HCT116 (cell line): ENCODE measurements at regions not wholly inside any gene's neighbourhood (a gene's known extent, or its start where the extent isn't known, plus 50 kb on each side); places are given as distances from the start of the nearest gene placed in this dataset.

Source experiments
- ATAC-seq: fragments of 200-7000 bp; cut with Tn5 transposase; 2 replicates; pipeline ENCODE4 v1.9.1; 2020; ENCODE audit warnings: mild to moderate bottlenecking, moderate library complexity
- BruUV-seq: library from RNA; stranded (reverse); fragments of 400-500 nt; replicated peaks from 2 replicates; lab custom pipeline; 2021; lab: Mats Ljungman, UMichigan
- CTCF ChIA-PET: fragments of 300-600 bp; sonication (Branson Sonifier 250); formaldehyde crosslinking; loops from one replicate; lab custom pipeline; 2021; ENCODE audit warnings: antibody characterized with exemption; lab: Charles Lee
- POLR2A ChIA-PET: fragments of 300-600, 350-600 bp; sonication (Branson Sonifier 250); formaldehyde crosslinking; loops from one replicate; lab custom pipeline; 2021; ENCODE audit warnings: antibody characterized with exemption; lab: Charles Lee
- RAD21 ChIA-PET, 2 experiments: fragments of 300-600 bp; sonication (Branson Sonifier 250); formaldehyde crosslinking; loops; one replicate each; lab custom pipeline; 2023; ENCODE audit warnings: low total read pairs in 2 of 2; ENCODE audit not compliant: uncharacterized antibody in 2 of 2, unreplicated experiment in 2 of 2, low non-redundant PET in 1 of 2; lab: Charles Lee
- DNase-seq: peaks from one replicate; pipeline ENCODE4 v3.0.0-alpha.2; 2010; ENCODE audit warnings: low read depth, low spot score
- H2AFZ ChIP-seq: fragments of 200-600 bp; shearing (Covaris generic), sonication (generic); 2 replicates; pipeline ENCODE4 v1.6.1; 2017; ENCODE audit warnings: low read depth, mixed run types, mixed read lengths, antibody characterized with exemption, low read length; ENCODE audit not compliant: poor library complexity, severe bottlenecking
- H3K27ac ChIP-seq: 2 replicates; pipeline ENCODE4 v1.5.1; 2012; ENCODE audit warnings: low read depth, low read length
- H3K27me3 ChIP-seq: fragments of 200-600 bp; sonication (generic); 2 replicates; pipeline ENCODE4 v1.6.1; 2016; ENCODE audit warnings: mixed run types, low read length, mixed read lengths; ENCODE audit not compliant: insufficient read depth
- H3K36me3 ChIP-seq, 2 experiments: fragments of 200-500 bp in 1 of 2; fragments of 200-600 bp in 1 of 2; sonication (Bioruptor generic) in 1 of 2; sonication (generic) in 1 of 2; 2 replicates each; pipeline versions ENCODE4 v1.5.1 to v1.6.1; 2014 to 2016; ENCODE audit warnings: low read length in 2 of 2, inconsistent platforms in 1 of 2, mixed read lengths in 1 of 2, mixed run types in 1 of 2; ENCODE audit not compliant: insufficient read depth in 2 of 2, control insufficient read depth in 1 of 2
- H3K4me1 ChIP-seq, 2 experiments: fragments of 200-600 bp in 1 of 2; sonication (generic) in 1 of 2; 2 replicates each; pipeline versions ENCODE4 v1.5.1 to v1.6.1; 2012 to 2017; ENCODE audit warnings: low read length in 2 of 2, inconsistent platforms in 1 of 2, mild to moderate bottlenecking in 1 of 2, mixed read lengths in 1 of 2, mixed run types in 1 of 2, moderate library complexity in 1 of 2; ENCODE audit not compliant: insufficient read depth in 2 of 2, control insufficient read depth in 1 of 2
- H3K4me2 ChIP-seq: fragments of 200-600 bp; sonication (generic); 2 replicates; pipeline ENCODE4 v1.6.1; 2017; ENCODE audit warnings: mixed run types, low read length, mixed read lengths
- H3K4me3 ChIP-seq, 2 experiments: fragments of 200-600 bp in 1 of 2; sonication (generic) in 1 of 2; replicated peaks in 1 of 2; 2 replicates each; pipeline ENCODE4 v1.5.1; 2011 to 2016; ENCODE audit warnings: low read length in 2 of 2, control low read depth in 1 of 2, low read depth in 1 of 2, mild to moderate bottlenecking in 1 of 2, mixed read lengths in 1 of 2, mixed run types in 1 of 2
- H3K79me2 ChIP-seq: fragments of 200-600 bp; sonication (generic); 2 replicates; pipeline ENCODE4 v1.6.1; 2017; ENCODE audit warnings: mild to moderate bottlenecking, mixed run types, low read length, moderate library complexity, mixed read lengths; ENCODE audit not compliant: insufficient read depth
- H3K9ac ChIP-seq: fragments of 200-600 bp; sonication (generic); 2 replicates; pipeline ENCODE4 v1.6.1; 2016; ENCODE audit warnings: low read length, mixed read lengths
- H3K9me2 ChIP-seq: fragments of 200-600 bp; sonication (generic), shearing (Covaris generic); 2 replicates; pipeline ENCODE4 v1.6.1; 2017; ENCODE audit warnings: mixed run types, mild to moderate bottlenecking, moderate library complexity; ENCODE audit not compliant: insufficient read depth
- H3K9me3 ChIP-seq, 2 experiments: fragments of 200-500 bp in 1 of 2; fragments of 200-600 bp in 1 of 2; sonication (Bioruptor generic) in 1 of 2; sonication (generic) in 1 of 2; 2 replicates each; pipeline ENCODE4 v1.6.1; 2014 to 2017; ENCODE audit warnings: low read length in 2 of 2, mixed read lengths in 2 of 2, inconsistent platforms in 1 of 2, low read depth in 1 of 2, mild to moderate bottlenecking in 1 of 2, mixed run types in 1 of 2, moderate library complexity in 1 of 2; ENCODE audit not compliant: control insufficient read depth in 1 of 2, insufficient read depth in 1 of 2
- H4K20me1 ChIP-seq: fragments of 200-600 bp; sonication (generic), shearing (Covaris generic); 2 replicates; pipeline ENCODE4 v1.6.1; 2017; ENCODE audit warnings: mixed run types, mild to moderate bottlenecking, moderate library complexity; ENCODE audit not compliant: insufficient read depth
- CEBPB ChIP-seq: IDR thresholded peaks from 2 replicates; pipeline ENCODE4 v1.6.1; 2012; ENCODE audit warnings: low read depth
- EGR1 ChIP-seq: IDR thresholded peaks from 2 replicates; pipeline ENCODE4 v1.6.1; 2012; ENCODE audit warnings: low read depth
- ELF1 ChIP-seq: IDR thresholded peaks from 2 replicates; pipeline ENCODE4 v1.6.1; 2012; ENCODE audit warnings: low read depth, borderline replicate concordance
- EZH2phosphoT487 ChIP-seq: fragments of 200-600 bp; IDR thresholded peaks from 2 replicates; pipeline ENCODE4 v1.6.1; 2018; ENCODE audit warnings: antibody characterized with exemption, borderline replicate concordance
- RAD21 ChIP-seq: IDR thresholded peaks from 2 replicates; pipeline ENCODE4 v1.6.1; 2012; ENCODE audit warnings: low read depth, mild to moderate bottlenecking
- SIN3A ChIP-seq: IDR thresholded peaks from 2 replicates; pipeline ENCODE4 v1.6.1; 2012; ENCODE audit warnings: low read depth
- SP1 ChIP-seq: IDR thresholded peaks from 2 replicates; pipeline ENCODE4 v1.6.1; 2012; ENCODE audit warnings: low read depth
- SRF ChIP-seq: IDR thresholded peaks from 2 replicates; pipeline ENCODE4 v1.6.1; 2012; ENCODE audit warnings: low read depth
- TCF7L2 ChIP-seq: IDR thresholded peaks from 2 replicates; pipeline ENCODE4 v1.7.0; 2011; ENCODE audit warnings: borderline replicate concordance, inconsistent platforms; ENCODE audit not compliant: insufficient read depth, insufficient read length; ENCODE audit errors: extremely low read depth
- YY1 ChIP-seq: IDR thresholded peaks from 2 replicates; pipeline ENCODE4 v1.6.1; 2011; ENCODE audit warnings: low read length, low read depth, moderate library complexity, mild to moderate bottlenecking; ENCODE audit not compliant: insufficient replicate concordance; ENCODE audit errors: extremely low read depth
- intact Hi-C: fragments of 100-400 bp; cut with micrococcal nuclease; formaldehyde crosslinking; loops from 2 replicates; pipeline ENCODE4 v1.10.0; 2022
- TF ChIP-seq, protein P1 (sequence below): IDR thresholded peaks from 2 replicates; pipeline ENCODE4 v1.6.1; 2012
- TF ChIP-seq, protein P2 (sequence below), 3 experiments: fragments of 200-600 bp in 1 of 3; sonication (generic) in 1 of 3; IDR thresholded peaks in 2 of 3; conservative IDR thresholded peaks in 1 of 3; 2 replicates each; pipeline ENCODE4 v1.5.1; 2012 to 2017; ENCODE audit warnings: low read depth in 2 of 3, low read length in 2 of 3, antibody characterized with exemption in 1 of 3, borderline replicate concordance in 1 of 3, control low read depth in 1 of 3, mild to moderate bottlenecking in 1 of 3, mixed read lengths in 1 of 3, mixed run types in 1 of 3, moderate library complexity in 1 of 3; ENCODE audit not compliant: insufficient read depth in 1 of 3
- TF ChIP-seq, protein P3 (sequence below): IDR thresholded peaks from 2 replicates; pipeline ENCODE4 v1.6.1; 2012
- TF ChIP-seq, protein P4 (sequence below): IDR thresholded peaks from 2 replicates; pipeline ENCODE4 v1.6.1; 2012; ENCODE audit warnings: low read depth

DNA sequence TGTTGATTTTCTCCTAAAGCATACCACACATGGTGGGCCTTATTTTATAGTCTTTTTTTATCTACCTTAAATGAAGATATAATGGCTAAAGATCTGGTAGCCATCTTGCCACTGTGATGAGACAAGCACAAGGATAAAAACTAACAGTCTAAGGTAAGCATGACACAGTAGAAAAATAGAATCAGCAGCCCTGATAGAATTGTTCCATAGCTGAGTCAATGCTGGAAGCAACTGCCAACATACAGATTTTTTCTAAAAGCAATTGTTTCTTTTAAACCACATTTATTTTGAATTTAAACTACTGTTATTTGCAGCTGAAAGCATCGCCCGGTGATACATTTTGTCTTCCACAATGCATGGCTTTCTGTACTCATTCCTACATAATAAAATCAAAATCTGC, 1091.5 kb upstream of the CHAC2 start:
- H3K4me2 ChIP-seq = no peak overlapping the region
- H3K27ac ChIP-seq = no peak overlapping the region
- CTCF ChIA-PET = no interaction called here
- no peaks in the 10 kb centered on the region for H3K4me1 ChIP-seq
- RAD21 ChIA-PET = no interaction called here
- H3K27me3 ChIP-seq = no peaks in the 10 kb centered on the region
- no peak overlapping the region for H3K4me3 ChIP-seq
- no peak overlapping the region for H3K9ac ChIP-seq
- no peaks in the 10 kb centered on the region for H3K9me3 ChIP-seq
- DNase-seq = no peak
- no peaks in the 10 kb centered on the region for H3K79me2 ChIP-seq
- ATAC-seq = no peak
- intact Hi-C loops = no loop called here
- no peaks in the 10 kb centered on the region for H4K20me1 ChIP-seq
- TF ChIP-seq EZH2phosphoT487 = no peak
- TF ChIP-seq CEBPB = no peak
- no peak for TF ChIP-seq TCF7L2
- no peak for TF ChIP-seq YY1
- TF ChIP-seq, protein P1, sequence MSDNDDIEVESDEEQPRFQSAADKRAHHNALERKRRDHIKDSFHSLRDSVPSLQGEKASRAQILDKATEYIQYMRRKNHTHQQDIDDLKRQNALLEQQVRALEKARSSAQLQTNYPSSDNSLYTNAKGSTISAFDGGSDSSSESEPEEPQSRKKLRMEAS = no peak
- TF ChIP-seq, protein P2, sequence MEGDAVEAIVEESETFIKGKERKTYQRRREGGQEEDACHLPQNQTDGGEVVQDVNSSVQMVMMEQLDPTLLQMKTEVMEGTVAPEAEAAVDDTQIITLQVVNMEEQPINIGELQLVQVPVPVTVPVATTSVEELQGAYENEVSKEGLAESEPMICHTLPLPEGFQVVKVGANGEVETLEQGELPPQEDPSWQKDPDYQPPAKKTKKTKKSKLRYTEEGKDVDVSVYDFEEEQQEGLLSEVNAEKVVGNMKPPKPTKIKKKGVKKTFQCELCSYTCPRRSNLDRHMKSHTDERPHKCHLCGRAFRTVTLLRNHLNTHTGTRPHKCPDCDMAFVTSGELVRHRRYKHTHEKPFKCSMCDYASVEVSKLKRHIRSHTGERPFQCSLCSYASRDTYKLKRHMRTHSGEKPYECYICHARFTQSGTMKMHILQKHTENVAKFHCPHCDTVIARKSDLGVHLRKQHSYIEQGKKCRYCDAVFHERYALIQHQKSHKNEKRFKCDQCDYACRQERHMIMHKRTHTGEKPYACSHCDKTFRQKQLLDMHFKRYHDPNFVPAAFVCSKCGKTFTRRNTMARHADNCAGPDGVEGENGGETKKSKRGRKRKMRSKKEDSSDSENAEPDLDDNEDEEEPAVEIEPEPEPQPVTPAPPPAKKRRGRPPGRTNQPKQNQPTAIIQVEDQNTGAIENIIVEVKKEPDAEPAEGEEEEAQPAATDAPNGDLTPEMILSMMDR (IDR thresholded peaks at IDR 0.05 in 2 of 3, conservative IDR thresholded peaks at IDR 0.05 in 1 of 3; ENCODE audit: borderline replicate concordance in 1 of 3, insufficient read depth in 1 of 3, low read depth in 2 of 3, low read length in 2 of 3) = no peak
- TF ChIP-seq SIN3A = no peak
- TF ChIP-seq, protein P3, sequence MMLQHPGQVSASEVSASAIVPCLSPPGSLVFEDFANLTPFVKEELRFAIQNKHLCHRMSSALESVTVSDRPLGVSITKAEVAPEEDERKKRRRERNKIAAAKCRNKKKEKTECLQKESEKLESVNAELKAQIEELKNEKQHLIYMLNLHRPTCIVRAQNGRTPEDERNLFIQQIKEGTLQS = no peak
- no peak for TF ChIP-seq ELF1
- TF ChIP-seq EGR1 = no peak
- TF ChIP-seq, protein P4, sequence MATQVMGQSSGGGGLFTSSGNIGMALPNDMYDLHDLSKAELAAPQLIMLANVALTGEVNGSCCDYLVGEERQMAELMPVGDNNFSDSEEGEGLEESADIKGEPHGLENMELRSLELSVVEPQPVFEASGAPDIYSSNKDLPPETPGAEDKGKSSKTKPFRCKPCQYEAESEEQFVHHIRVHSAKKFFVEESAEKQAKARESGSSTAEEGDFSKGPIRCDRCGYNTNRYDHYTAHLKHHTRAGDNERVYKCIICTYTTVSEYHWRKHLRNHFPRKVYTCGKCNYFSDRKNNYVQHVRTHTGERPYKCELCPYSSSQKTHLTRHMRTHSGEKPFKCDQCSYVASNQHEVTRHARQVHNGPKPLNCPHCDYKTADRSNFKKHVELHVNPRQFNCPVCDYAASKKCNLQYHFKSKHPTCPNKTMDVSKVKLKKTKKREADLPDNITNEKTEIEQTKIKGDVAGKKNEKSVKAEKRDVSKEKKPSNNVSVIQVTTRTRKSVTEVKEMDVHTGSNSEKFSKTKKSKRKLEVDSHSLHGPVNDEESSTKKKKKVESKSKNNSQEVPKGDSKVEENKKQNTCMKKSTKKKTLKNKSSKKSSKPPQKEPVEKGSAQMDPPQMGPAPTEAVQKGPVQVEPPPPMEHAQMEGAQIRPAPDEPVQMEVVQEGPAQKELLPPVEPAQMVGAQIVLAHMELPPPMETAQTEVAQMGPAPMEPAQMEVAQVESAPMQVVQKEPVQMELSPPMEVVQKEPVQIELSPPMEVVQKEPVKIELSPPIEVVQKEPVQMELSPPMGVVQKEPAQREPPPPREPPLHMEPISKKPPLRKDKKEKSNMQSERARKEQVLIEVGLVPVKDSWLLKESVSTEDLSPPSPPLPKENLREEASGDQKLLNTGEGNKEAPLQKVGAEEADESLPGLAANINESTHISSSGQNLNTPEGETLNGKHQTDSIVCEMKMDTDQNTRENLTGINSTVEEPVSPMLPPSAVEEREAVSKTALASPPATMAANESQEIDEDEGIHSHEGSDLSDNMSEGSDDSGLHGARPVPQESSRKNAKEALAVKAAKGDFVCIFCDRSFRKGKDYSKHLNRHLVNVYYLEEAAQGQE = no peak
- no peak for TF ChIP-seq SRF
- TF ChIP-seq SP1 = no peak
- no peak for TF ChIP-seq RAD21
- no TSS peak for BruUV-seq
- H2AFZ ChIP-seq = no peak overlapping the region
- H3K36me3 ChIP-seq = no peaks in the 10 kb centered on the region
- no peaks in the 10 kb centered on the region for H3K9me2 ChIP-seq
- POLR2A ChIA-PET = no interaction called here
